ENCODE measurements at regions not wholly inside any gene's neighbourhood (a gene's known extent, or its start where the extent isn't known, plus 50 kb on each side); places are given as distances from the start of the nearest gene placed in this dataset.

GRCh38 chr3:118089563-118089962 lies 945.1 kb downstream of the IGSF11 start:
- no peaks in the 10 kb centered on the region for H3K23me2 ChIP-seq (ENCODE audit: low read depth, low read length)
- no peak overlapping the region for H3K23ac ChIP-seq (ENCODE audit: insufficient read length)
- no peak overlapping the region for H3K56ac ChIP-seq (replicated peaks; ENCODE audit: insufficient read length, low read depth, low read length)
- no peaks in the 10 kb centered on the region for H4K20me1 ChIP-seq (replicated peaks in 1 of 2; ENCODE audit: control insufficient read depth in 1 of 2, insufficient read depth in 2 of 2, low read length in 2 of 2)
- H3K4ac ChIP-seq (replicated peaks; ENCODE audit: insufficient read length, low read depth, low read length) = no peak overlapping the region
- FAIRE-seq = no peak
- no peak overlapping the region for H4K91ac ChIP-seq (replicated peaks; ENCODE audit: insufficient read length, low read length)
- H2BK5ac ChIP-seq (ENCODE audit: low read depth, low read length) = no peak overlapping the region
- CTCF ChIA-PET (ENCODE audit: partially characterized antibody) = no interaction called here
- no peak overlapping the region for H3K9ac ChIP-seq (replicated peaks in 1 of 4; ENCODE audit: extremely low read depth in 1 of 4, low read depth in 3 of 4, low read length in 3 of 4)
- no peak overlapping the region for H2BK20ac ChIP-seq (ENCODE audit: low read length)
- 92% methylated on average over 1 of the region's 1 CpG; no CpG with 5 or more reads in 1 of the 2 experiments for WGBS, 2 experiments (ENCODE audit: extremely low coverage in 1 of 2, insufficient coverage in 1 of 2, insufficient read length in 1 of 2, insufficient replicate concordance in 2 of 2, low coverage in 1 of 2, low lambda C conversion rate in 2 of 2, missing lambda C conversion rate in 1 of 2)
- no peak overlapping the region for H2BK12ac ChIP-seq (ENCODE audit: low read depth, low read length)
- POLR2A ChIA-PET (ENCODE audit: partially characterized antibody) = no interaction called here
- H3K4me2 ChIP-seq (ENCODE audit: insufficient read depth in 1 of 2, low read depth in 2 of 2, low read length in 2 of 2) = no peak overlapping the region
- no peak overlapping the region for H3K27ac ChIP-seq (ENCODE audit: low read depth, low read length)
- peaks cover 19 to 24% of the 10 kb centered on the region in 2 experiments for H3K9me3 ChIP-seq (ENCODE audit: insufficient read depth in 2 of 2, low read depth in 1 of 2, low read length in 1 of 2)
- H3K4me3 ChIP-seq (ENCODE audit: extremely low read depth in 1 of 4, insufficient read depth in 2 of 4, low read depth in 3 of 4, low read length in 4 of 4) = no peak overlapping the region
- no peaks in the 10 kb centered on the region for H3K4me1 ChIP-seq (replicated peaks in 1 of 4; ENCODE audit: control insufficient read depth in 3 of 4, insufficient read depth in 4 of 4, low read length in 3 of 4)
- DNase-seq (ENCODE audit: low read depth in 1 of 2, low spot score in 2 of 2) = no peak
- no peak overlapping the region for H2BK120ac ChIP-seq (replicated peaks; ENCODE audit: low read depth, low read length)
- H2BK15ac ChIP-seq (ENCODE audit: low read length) = no peak overlapping the region
- H2AFZ ChIP-seq (ENCODE audit: low read length) = no peak overlapping the region
- no peak overlapping the region for H2AK5ac ChIP-seq (ENCODE audit: low read depth, low read length)
- no peak overlapping the region for H4K5ac ChIP-seq (ENCODE audit: insufficient read length, low read depth, low read length)
- H3K36me3 ChIP-seq (ENCODE audit: control insufficient read depth in 2 of 4, insufficient read depth in 4 of 4, low read length in 3 of 4) = peaks cover 0 to 10% (median 0%) of the 10 kb centered on the region in 4 experiments; a peak in 2 of 8 replicates
- no peak overlapping the region for H4K8ac ChIP-seq (ENCODE audit: extremely low read depth, insufficient read depth, low read length)
- no peak overlapping the region for H3K14ac ChIP-seq (ENCODE audit: insufficient read length)
- H3K27me3 ChIP-seq (replicated peaks in 1 of 4; ENCODE audit: control insufficient read depth in 3 of 4, extremely low read depth in 1 of 4, insufficient read depth in 3 of 4, low read length in 3 of 4) = no peaks in the 10 kb centered on the region
- H3K79me2 ChIP-seq (ENCODE audit: control insufficient read depth in 1 of 2, insufficient read depth in 2 of 2, low read length in 2 of 2) = no peaks in the 10 kb centered on the region
- no peak overlapping the region for H3K18ac ChIP-seq (ENCODE audit: extremely low read depth, low read length)
- H3K79me1 ChIP-seq (ENCODE audit: low read depth, low read length) = no peaks in the 10 kb centered on the region
- TF ChIP-seq NRF1 (IDR thresholded peaks at IDR 0.05; ENCODE audit: low read depth, low read length) = no peak
- no peak for TF ChIP-seq RBBP5 (IDR thresholded peaks at IDR 0.05; ENCODE audit: borderline replicate concordance, low read depth, low read length)
- TF ChIP-seq ZNF274 (IDR thresholded peaks at IDR 0.05; ENCODE audit: borderline replicate concordance, extremely low read depth, low read length) = no peak
- no peak for TF ChIP-seq CBX5 (IDR thresholded peaks at IDR 0.05; ENCODE audit: low read depth, low read length)
- TF ChIP-seq POLR2AphosphoS5 (IDR thresholded peaks at IDR 0.05; ENCODE audit: low read depth, low read length) = no peak
- no peak for TF ChIP-seq CBX8 (IDR thresholded peaks at IDR 0.05; ENCODE audit: borderline replicate concordance, low read depth, low read length)
- TF ChIP-seq BRCA1 (IDR thresholded peaks at IDR 0.05; ENCODE audit: low read depth, low read length) = no peak
- no peak for TF ChIP-seq KDM1A (IDR thresholded peaks at IDR 0.05; ENCODE audit: borderline replicate concordance, low read length)
- TF ChIP-seq CTCF (IDR thresholded peaks at IDR 0.05; ENCODE audit: control extremely low read depth in 1 of 3, insufficient read depth in 1 of 3, low read depth in 1 of 3, low read length in 3 of 3) = no peak
- no peak for TF ChIP-seq BACH1 (IDR thresholded peaks at IDR 0.05; ENCODE audit: low read length)
- no peak for TF ChIP-seq RAD21 (IDR thresholded peaks at IDR 0.05 in 1 of 2, conservative IDR thresholded peaks at IDR 0.05 in 1 of 2; ENCODE audit: low read depth in 2 of 2, low read length in 2 of 2)
- no peak for TF ChIP-seq SIX5 (IDR thresholded peaks at IDR 0.05; ENCODE audit: low read depth, low read length)
- TF ChIP-seq POU5F1 (IDR thresholded peaks at IDR 0.05; ENCODE audit: low read depth, low read length) = no peak
